ENCODE measurements at regions not wholly inside any gene's neighbourhood (a gene's known extent, or its start where the extent isn't known, plus 50 kb on each side); places are given as distances from the start of the nearest gene placed in this dataset.

GRCh38 chr10:28833313-28833712, 156.0 kb downstream of the BAMBI start:
- TF ChIP-seq POLR2A (IDR thresholded peaks at IDR 0.05), result no peak
- TF ChIP-seq CTCF (IDR thresholded peaks at IDR 0.05), result no peak
- no peak for TF ChIP-seq POLR2AphosphoS5 (IDR thresholded peaks at IDR 0.05)
- TF ChIP-seq EP300 (IDR thresholded peaks at IDR 0.05), result no peak
